Naive thymus-derived CD8-positive, alpha-beta T cell (primary cell): ENCODE measurements at regions not wholly inside any gene's neighbourhood (a gene's known extent, or its start where the extent isn't known, plus 50 kb on each side); places are given as distances from the start of the nearest gene placed in this dataset.
A peak's percentile ranks its signal among the peaks of the same experiment; 100 is the strongest.

ENCODE experiments used
- ATAC-seq, 2 donors: fragments of 150-1000 bp; cut with Tn5 transposase in 1 of 2; sonication (Bioruptor Pico), chemical (Tn5 transposase) in 1 of 2; 1 replicate in 1 of 2; 2 replicates in 1 of 2; pipeline ENCODE4 v1.10.0; 2021; ENCODE audit warnings: mild to moderate bottlenecking in 2 of 2, moderate library complexity in 2 of 2
- POLR2A ChIA-PET: fragments of 350-600 bp; sonication (Branson Sonifier 250); formaldehyde crosslinking; loops from one replicate; lab custom pipeline; 2021; ENCODE audit warnings: antibody characterized with exemption; lab: Charles Lee
- DNase-seq, 10 donors: peaks; one replicate each; pipeline versions ENCODE4 v3.0.0 to v3.0.0-alpha.2; 2020 to 2022
- H3K27ac Mint-ChIP-seq, 10 donors: one replicate each; pipeline ENCODE4 v1.8.0; 2020 to 2022; ENCODE audit warnings: mild to moderate bottlenecking in 10 of 10, mixed read lengths in 10 of 10, moderate library complexity in 4 of 10, inconsistent platforms in 1 of 10
- H3K27me3 Mint-ChIP-seq, 5 donors: one replicate each; pipeline ENCODE4 v1.8.0; 2021 to 2022; ENCODE audit warnings: mixed read lengths in 5 of 5
- H3K36me3 Mint-ChIP-seq, 3 donors: one replicate each; pipeline ENCODE4 v1.8.0; 2020 to 2022; ENCODE audit warnings: mixed read lengths in 3 of 3, mild to moderate bottlenecking in 2 of 3, inconsistent platforms in 1 of 3
- H3K4me1 Mint-ChIP-seq, 4 donors: one replicate each; pipeline ENCODE4 v1.8.0; 2021 to 2022; ENCODE audit warnings: mixed read lengths in 4 of 4
- H3K4me3 Mint-ChIP-seq, 10 donors: one replicate each; pipeline ENCODE4 v1.8.0; 2020 to 2022; ENCODE audit warnings: mild to moderate bottlenecking in 10 of 10, mixed read lengths in 10 of 10, moderate library complexity in 6 of 10, inconsistent platforms in 1 of 10
- H3K9me3 Mint-ChIP-seq, 9 donors: one replicate each; pipeline ENCODE4 v1.8.0; 2020 to 2022; ENCODE audit warnings: mixed read lengths in 9 of 9, mild to moderate bottlenecking in 3 of 9, inconsistent platforms in 1 of 9, moderate library complexity in 1 of 9

DNA sequence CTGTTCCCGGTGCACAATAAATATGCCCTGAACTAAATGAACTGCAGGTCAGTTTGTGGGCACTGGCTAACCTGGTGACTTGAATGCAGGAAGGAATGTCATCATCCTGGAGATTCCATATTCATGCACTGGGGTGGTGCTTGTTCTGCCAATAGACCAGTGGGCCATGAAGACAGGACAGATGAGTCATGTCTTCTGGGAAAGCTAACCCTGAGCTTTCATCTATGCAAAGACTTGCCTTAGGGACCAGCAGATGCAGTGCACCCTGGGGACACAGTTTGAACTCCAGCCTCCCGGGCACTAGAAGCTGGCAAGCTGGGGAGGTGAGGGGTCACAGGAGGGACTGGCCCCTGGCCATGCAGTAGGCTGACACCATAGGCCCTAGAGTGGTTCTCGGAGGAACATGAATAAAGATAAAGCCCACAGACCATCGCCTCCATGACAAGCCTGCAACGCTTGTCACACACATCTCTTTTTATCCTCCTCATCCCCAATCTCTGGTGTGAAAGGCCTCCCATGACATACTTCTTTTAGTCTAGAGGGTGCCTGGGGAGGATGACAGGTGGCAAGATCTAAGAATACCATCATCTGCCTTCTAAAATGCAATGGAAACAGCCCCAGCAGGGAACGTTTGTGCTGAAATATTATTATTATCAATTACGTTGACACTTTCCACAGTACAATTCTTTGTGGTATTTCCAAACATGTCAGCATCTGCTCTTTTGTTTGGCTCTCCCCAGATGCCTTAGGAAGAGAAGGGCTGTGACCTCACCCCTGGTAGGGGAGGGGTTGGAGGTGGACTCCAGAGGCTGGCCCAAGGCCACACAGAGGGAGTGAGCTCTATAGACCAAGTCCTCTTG is 267.4 kb upstream of the RAB6C start:
- ATAC-seq (no peak), DNase-seq (no peak)
- no peak overlapping the region for H3K4me3 Mint-ChIP-seq
- POLR2A ChIA-PET = no interaction called here
- no peak overlapping the region for H3K27ac Mint-ChIP-seq
- H3K36me3 Mint-ChIP-seq = no peaks in the 10 kb centered on the region
- H3K9me3 Mint-ChIP-seq = no peaks in the 10 kb centered on the region
- H3K27me3 Mint-ChIP-seq = peaks cover 0 to 16% (median 1%) of the 10 kb centered on the region in 5 donors
- H3K4me1 Mint-ChIP-seq = no peaks in the 10 kb centered on the region

GRCh38 chr2:129712676-129712985 is 266.8 kb upstream of the RAB6C start:
- no peak for DNase-seq

DNA sequence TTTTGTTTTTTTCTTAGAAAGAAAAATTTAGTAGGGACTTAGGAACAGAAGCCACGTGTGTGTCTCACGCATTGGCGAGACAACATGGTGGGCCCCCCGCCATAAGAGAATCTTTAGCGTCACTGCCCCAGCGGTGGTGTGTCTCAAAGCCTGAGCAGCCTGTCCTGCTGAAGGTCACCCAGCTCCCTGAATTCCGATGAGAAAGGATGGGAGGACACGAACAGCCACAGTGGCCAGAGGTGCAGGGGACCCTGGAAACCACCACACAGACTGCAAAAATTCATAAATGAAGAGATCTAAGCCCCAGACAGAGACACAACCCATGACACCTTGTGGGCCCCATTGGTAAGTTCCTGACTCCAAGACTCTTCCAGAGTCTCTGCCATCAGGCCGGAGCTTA is 266.1 kb upstream of the RAB6C start:
- Mint-ChIP-seq H3K4me3 (no peak overlapping the region), H3K36me3 (no peaks in the 10 kb centered on the region), H3K27ac (no peak overlapping the region), H3K9me3 (no peaks in the 10 kb centered on the region), H3K27me3 (peaks cover 1 to 15% (median 2%) of the 10 kb centered on the region in 5 donors), H3K4me1 (no peaks in the 10 kb centered on the region)
- no peak for ATAC-seq
- DNase-seq = no peak
- POLR2A ChIA-PET = no interaction called here

More at GRCh38 chr2:129712676-129712985, 266.8 kb upstream of the RAB6C start:
- Mint-ChIP-seq H3K9me3 (no peaks in the 10 kb centered on the region), H3K27me3 (peaks cover 1 to 16% (median 1%) of the 10 kb centered on the region in 5 donors), H3K4me1 (no peaks in the 10 kb centered on the region), H3K27ac (no peak overlapping the region), H3K36me3 (no peaks in the 10 kb centered on the region), H3K4me3 (no peak overlapping the region)
- POLR2A ChIA-PET = no interaction called here
- no peak for ATAC-seq

DNA sequence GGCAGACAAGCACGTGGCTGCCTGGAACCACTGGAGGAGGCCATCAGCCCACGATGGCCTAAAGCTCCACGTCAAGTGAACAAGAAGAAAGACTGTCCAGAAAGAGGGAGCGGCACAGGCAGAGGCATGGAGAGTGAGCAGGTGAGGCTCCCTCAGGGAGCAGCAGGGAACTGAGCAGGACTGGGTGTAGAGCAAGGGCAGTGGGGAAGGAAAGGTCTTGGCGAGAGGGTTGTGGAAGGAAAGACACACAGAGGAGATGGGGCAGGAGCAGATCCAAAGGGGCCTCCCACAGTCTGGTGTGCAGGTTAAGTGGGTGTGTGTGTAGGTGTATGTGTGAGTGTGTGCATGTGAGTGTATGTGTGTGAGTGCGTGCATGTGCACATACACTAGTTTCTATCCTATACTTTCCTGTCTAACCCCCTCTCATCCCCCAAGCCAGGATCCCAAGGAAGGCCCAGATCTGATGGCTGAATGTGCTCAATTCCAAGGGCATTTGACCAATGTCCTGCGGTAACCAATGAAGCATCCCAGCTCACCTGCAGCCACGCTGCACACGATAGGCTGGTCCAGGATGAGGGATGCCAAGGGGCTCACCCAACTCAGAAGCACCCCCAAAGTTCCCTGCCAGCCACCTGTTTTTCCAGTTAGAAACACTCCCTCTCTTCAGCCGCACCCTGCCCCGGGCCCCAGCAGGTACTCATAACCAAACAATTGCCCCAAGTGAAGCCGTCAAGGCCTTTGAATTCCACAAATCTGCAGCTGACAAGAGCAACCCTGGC is 262.5 kb upstream of the RAB6C start:
- Mint-ChIP-seq H3K9me3 (no peaks in the 10 kb centered on the region), H3K27me3 (peaks cover 1 to 14% (median 3%) of the 10 kb centered on the region in 5 donors)
- POLR2A ChIA-PET = no interaction called here

DNA sequence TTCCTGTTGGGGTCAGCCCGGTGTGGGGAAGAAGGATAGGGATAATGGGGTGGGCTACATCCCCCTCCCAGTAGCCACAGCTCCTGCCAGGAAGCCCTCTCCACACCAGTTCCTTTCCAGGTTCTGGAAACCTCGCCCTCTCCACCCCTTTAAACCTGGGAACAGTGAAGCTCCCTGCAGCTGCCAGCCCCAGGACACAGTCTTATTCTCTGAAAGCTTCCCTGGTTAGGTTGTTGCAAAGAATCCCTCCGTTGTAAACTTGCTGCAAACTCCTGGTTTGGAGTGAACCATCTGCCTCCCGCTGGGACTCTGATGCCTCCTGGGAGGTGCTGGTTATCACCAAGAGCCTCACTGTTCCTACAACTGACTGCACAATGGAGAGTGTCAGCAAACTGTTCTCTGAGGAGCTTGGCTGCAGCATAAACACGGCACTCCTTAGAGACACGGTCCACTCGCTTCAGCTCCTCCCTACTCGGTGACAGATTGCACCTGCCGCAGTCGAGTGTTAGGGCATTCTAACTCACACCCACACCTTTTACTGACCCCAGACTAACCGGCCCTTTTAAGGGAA is 261.8 kb upstream of the RAB6C start:
- peaks cover 1 to 14% (median 3%) of the 10 kb centered on the region in 5 donors for H3K27me3 Mint-ChIP-seq
- ATAC-seq = no peak
- no peak overlapping the region for H3K4me3 Mint-ChIP-seq
- no peak overlapping the region for H3K27ac Mint-ChIP-seq
- H3K36me3 Mint-ChIP-seq = no peaks in the 10 kb centered on the region
- H3K4me1 Mint-ChIP-seq = no peaks in the 10 kb centered on the region
- H3K9me3 Mint-ChIP-seq = no peaks in the 10 kb centered on the region
- POLR2A ChIA-PET = no interaction called here
- DNase-seq = no peak

More for the DNA sequence above, 262.5 kb upstream of the RAB6C start:
- no peaks in the 10 kb centered on the region for H3K36me3 Mint-ChIP-seq
- no peaks in the 10 kb centered on the region for H3K4me1 Mint-ChIP-seq
- no peak for ATAC-seq
- no peak overlapping the region for H3K4me3 Mint-ChIP-seq
- no peak for DNase-seq
- no peak overlapping the region for H3K27ac Mint-ChIP-seq

DNA sequence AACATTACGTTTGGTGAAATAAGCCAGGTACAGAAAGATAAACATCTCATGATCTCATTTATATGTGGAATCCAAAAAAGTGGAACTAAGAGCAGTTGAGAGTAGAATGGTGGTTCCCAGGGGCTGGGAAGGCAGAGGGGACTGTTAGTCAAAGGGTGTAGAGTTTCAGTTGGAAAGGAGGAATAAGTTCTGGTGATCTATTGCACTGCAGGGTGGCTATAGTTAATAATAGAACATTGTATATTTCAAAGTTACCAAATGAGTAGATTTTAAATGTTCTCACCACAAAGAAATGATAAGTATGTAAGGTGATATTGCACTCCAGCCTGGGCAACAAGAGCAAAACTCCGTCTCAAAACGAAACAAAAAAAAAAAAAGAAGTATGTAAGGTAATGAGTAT is 260.1 kb upstream of the RAB6C start:
- POLR2A ChIA-PET = no interaction called here
- no peak for DNase-seq
- H3K4me1 Mint-ChIP-seq = no peaks in the 10 kb centered on the region
- no peaks in the 10 kb centered on the region for H3K9me3 Mint-ChIP-seq
- no peak for ATAC-seq
- H3K4me3 Mint-ChIP-seq = no peak overlapping the region
- H3K36me3 Mint-ChIP-seq = no peaks in the 10 kb centered on the region
- H3K27me3 Mint-ChIP-seq = peaks cover 1 to 14% (median 3%) of the 10 kb centered on the region in 5 donors
- no peak overlapping the region for H3K27ac Mint-ChIP-seq

DNA sequence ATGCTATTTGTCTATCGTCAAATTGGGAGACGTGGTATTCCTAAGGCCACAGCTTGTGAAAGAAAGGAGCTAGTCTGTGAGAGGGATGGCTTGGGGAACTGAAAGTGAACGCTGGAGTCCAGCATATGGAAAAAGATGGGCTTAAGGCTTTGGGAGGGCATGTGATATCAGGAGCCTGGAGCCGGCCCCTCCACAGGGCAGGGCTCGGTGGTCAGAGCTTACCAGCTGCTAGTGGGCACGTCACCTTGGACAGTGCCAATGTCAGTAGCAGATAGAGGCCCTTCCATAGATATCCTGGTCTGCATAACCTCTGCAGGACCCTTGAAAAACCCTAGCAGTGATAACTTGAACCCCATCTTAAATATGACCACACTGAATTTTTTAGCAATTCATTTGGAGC is 259.1 kb upstream of the RAB6C start:
- POLR2A ChIA-PET = no interaction called here
- Mint-ChIP-seq H3K4me1 (no peaks in the 10 kb centered on the region), H3K36me3 (no peaks in the 10 kb centered on the region), H3K27me3 (peaks cover 2 to 14% (median 3%) of the 10 kb centered on the region in 5 donors), H3K4me3 (no peak overlapping the region), H3K9me3 (no peaks in the 10 kb centered on the region), H3K27ac (no peak overlapping the region)
- no peak for DNase-seq
- no peak for ATAC-seq

- no peak for ATAC-seq
- POLR2A ChIA-PET = no interaction called here
- DNase-seq = no peak
- Mint-ChIP-seq H3K4me3 (no peak overlapping the region), H3K36me3 (no peaks in the 10 kb centered on the region), H3K4me1 (no peaks in the 10 kb centered on the region), H3K27ac (peak overlapping the region in 1 of 10 donors; percentile 34), H3K27me3 (peaks cover 2 to 14% (median 3%) of the 10 kb centered on the region in 5 donors), H3K9me3 (no peaks in the 10 kb centered on the region)
Observed at GRCh38 chr2:129720761-129721160, 258.7 kb upstream of the RAB6C start.

DNA sequence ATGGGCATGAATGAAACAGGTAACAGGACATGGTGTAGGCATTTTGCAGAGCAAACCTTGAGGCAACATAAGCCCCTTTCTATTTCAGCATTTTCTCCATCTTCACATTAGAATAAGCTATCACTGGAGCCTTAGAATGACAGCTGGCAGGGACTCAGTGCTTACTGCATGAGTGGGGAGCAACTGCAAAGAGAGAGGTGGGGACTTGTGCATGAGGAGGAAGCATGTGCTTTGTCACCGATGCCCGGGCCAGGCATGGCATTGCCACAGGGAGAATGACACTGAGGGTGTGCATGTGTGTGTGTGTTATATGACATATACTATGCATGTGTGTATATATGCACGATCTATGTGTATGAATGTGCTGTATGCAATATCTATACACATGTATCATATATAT is 258.2 kb upstream of the RAB6C start:
- DNase-seq = no peak
- no peaks in the 10 kb centered on the region for H3K9me3 Mint-ChIP-seq
- POLR2A ChIA-PET = no interaction called here
- H3K4me3 Mint-ChIP-seq = no peak overlapping the region
- peaks cover 2 to 14% (median 3%) of the 10 kb centered on the region in 5 donors for H3K27me3 Mint-ChIP-seq
- H3K36me3 Mint-ChIP-seq = no peaks in the 10 kb centered on the region
- H3K4me1 Mint-ChIP-seq = no peaks in the 10 kb centered on the region
- ATAC-seq = no peak
- no peak overlapping the region for H3K27ac Mint-ChIP-seq

- no peak overlapping the region for H3K4me3 Mint-ChIP-seq
- DNase-seq (no peak), ATAC-seq (no peak)
- H3K27ac Mint-ChIP-seq = no peak overlapping the region
- H3K27me3 Mint-ChIP-seq = peaks cover 1 to 14% (median 2%) of the 10 kb centered on the region in 5 donors
- POLR2A ChIA-PET = no interaction called here
- no peaks in the 10 kb centered on the region for H3K4me1 Mint-ChIP-seq
- no peaks in the 10 kb centered on the region for H3K36me3 Mint-ChIP-seq
- no peaks in the 10 kb centered on the region for H3K9me3 Mint-ChIP-seq
Observed at GRCh38 chr2:129721846-129722245, 257.6 kb upstream of the RAB6C start.

DNA sequence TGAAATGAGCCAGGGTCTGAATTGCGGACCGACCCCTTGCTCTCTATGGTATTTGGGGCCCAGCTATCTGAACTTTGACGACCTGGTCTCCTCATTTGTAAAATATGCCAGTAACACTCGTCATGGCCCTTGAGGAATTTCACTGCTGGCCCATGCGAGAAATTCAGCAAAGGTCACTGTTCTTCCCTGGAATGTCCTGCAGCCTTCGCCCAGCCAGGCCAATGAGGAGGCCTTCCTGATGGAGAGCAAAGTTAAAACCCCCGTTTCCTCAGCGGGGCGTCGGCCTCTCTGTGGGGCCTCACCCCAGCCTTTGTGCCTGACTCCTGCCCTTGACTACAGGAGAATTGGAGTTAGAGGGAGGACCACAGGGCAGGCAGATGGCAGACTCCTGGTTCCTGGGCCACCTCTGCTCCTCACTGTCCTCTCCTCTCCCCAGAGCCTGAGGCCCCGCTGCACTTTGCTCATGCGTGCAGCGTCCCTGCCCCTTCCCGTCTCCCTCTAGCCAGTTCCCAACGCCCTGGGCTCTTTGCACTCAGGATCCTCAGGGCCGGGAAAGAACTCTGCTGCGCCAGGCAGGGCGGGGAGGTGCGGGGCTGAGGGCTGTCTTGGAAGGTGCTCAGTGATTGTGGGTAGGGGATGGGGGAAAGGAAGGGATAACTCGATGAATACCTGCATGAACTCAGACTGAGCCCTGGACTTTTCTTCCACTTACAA is 257.0 kb upstream of the RAB6C start:
- Mint-ChIP-seq H3K4me3 (no peak overlapping the region), H3K4me1 (no peaks in the 10 kb centered on the region), H3K9me3 (no peaks in the 10 kb centered on the region), H3K27me3 (peaks cover 0 to 18% (median 2%) of the 10 kb centered on the region in 5 donors), H3K36me3 (no peaks in the 10 kb centered on the region), H3K27ac (no peak overlapping the region)
- POLR2A ChIA-PET = no interaction called here
- DNase-seq = no peak
- ATAC-seq = no peak

- Mint-ChIP-seq H3K27me3 (peaks cover 0 to 18% (median 1%) of the 10 kb centered on the region in 5 donors), H3K36me3 (no peaks in the 10 kb centered on the region), H3K9me3 (no peaks in the 10 kb centered on the region), H3K4me3 (no peak overlapping the region), H3K4me1 (no peaks in the 10 kb centered on the region), H3K27ac (no peak overlapping the region)
- DNase-seq (no peak), ATAC-seq (no peak)
- POLR2A ChIA-PET = no interaction called here
Observed at GRCh38 chr2:129723277-129724020, 256.0 kb upstream of the RAB6C start.
